GM10266 (cell line): ENCODE measurements at regions not wholly inside any gene's neighbourhood (a gene's known extent, or its start where the extent isn't known, plus 50 kb on each side); places are given as distances from the start of the nearest gene placed in this dataset.
"Not testable (repeated sequence)": the region's sequence is repeated elsewhere in the genome, so short reads cannot be mapped to it uniquely, and the experiment has no call there.

Experiments used
- DNase-seq: peaks from one replicate; pipeline ENCODE4 v3.0.0; 2012; ENCODE audit errors: extremely low spot score
- CTCF ChIP-seq: IDR thresholded peaks from 2 replicates; pipeline ENCODE4 v1.5.1; 2012; ENCODE audit warnings: mild to moderate bottlenecking, low read depth; ENCODE audit not compliant: control insufficient read depth, insufficient read depth; ENCODE audit errors: missing control alignments

DNA sequence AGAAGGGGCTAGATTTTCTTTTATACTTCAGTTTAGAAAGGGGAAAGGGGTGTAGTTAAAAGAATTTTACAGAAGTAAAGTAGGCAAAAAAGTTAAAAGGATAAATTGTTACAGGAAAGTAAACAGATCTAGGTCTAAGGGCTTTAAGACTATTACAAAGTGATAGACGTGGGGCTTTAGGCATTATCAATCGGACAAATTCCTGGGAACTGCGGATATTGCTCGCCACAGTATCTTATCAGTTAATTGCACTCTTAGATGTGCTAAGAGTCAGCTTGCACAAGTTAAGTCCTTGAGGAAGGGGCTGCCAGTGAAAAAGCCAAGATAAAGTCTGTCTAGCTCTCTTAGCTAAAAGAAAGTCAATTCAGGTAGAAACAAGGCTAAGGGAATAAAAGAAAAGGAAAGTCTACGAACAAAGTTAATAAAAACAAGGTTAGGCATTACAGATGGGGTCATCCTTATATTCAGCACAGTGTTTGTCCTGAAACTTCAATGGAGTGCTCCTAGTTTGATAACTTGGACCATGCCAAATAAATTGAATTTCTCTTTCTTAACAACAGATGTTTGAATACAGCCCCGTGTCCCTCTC lies 125.4 kb downstream of the ART5 start:
- DNase-seq = not testable (repeated sequence)

GRCh38 chr11:3514635-3515424 lies 127.0 kb downstream of the ART5 start:
- DNase-seq = not testable (repeated sequence)

DNA sequence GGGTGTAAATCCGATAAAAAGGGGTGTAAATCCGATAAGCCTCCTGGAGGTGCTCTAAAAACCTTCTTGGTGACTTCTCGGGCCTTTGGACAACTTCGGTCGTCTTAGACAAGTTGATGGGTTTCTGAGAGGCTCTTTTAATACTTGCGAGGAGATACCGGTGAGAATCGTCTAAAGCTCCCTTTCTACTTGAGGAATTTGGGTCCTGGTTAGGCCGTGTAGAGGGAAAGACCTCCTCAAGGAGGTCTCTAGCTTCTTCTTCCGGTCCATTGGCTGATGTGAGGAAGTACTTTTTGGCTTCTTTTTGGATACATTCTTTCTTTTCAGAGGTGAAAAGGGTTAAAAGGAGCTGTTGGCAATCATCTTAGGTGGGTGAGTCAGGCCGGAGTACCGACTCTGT lies 128.5 kb downstream of the ART5 start:
- not testable (repeated sequence) for DNase-seq

DNA sequence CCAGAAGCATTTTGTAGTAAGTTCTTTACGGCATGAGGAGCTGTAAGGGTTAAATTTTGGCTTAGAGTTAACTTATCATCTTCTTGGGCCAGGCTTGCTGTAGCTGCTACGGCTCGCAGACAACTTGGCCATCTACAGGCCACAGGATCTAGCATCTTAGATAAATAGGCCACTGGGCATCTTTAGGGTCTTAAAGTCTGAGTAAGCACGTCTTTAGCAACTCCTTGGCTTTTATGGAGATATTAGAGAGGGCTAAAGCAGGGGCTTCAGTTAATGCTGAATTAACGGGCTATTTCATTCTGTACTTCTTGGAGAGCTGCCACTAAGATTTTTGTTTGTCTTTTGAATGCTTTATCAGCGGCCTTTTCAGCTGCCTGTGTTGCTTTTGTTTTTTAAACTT lies 129.0 kb downstream of the ART5 start:
- not testable (repeated sequence) for DNase-seq

DNA sequence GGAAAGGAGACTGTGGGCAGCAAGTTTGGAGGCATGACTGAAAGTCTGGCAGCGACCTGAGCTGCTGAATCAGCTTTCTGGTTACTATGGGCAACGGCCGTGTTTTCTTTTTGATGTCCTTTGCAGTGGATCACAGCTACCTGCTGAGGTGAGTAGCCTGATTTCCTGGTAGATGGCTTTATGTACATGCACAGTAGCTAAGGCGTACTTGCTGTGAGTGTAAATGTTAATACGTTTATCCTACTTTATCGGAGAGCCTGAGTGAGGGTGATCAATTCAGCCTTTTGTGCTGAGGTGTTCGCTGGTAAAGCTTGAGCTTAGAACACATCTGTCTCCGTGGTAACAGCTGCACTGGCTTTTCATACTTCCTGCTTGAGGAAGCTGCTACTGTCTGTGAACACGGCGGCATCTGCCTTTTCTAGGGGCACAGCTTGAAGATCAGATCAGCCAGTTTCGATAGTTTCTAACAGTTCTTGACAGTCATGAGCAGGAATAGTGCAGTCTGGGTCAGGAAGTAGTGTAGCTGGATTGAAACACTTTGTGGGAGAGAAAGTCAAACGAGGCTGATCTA lies 129.6 kb downstream of the ART5 start:
- not testable (repeated sequence) for DNase-seq

DNA sequence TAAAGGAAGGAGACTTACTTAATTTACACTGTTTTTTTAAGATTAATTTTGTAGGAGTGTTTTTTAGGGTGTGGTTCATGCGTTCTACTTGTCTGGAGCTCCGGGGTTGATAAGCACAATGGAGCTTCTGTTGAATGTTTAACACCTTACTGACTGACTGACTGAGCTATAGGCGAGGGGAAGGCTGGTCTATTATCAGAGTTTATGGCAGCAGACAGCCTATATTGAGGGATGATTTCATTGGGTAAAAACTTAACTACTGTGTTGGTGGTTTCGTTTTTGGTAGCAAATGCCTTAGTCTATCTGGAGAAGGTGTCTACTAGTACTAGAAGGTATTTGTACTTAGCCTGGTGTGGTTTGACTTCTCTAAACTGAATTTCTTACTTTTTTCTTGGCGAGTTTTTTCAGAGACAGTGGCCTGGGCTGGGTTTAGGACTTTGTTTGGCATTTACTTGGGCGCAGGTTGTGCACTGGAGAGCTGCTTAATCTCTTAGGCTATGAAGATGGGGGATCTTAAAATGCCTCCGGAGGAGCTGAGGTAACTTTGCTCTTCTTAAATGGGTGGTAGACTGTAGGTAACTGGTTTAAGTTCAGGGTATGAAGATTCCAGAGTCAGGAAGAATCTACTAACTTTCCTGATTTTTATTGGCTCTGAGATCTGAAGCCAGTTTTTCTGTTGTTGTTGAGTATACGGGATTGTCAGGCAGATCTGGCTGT lies 130.2 kb downstream of the ART5 start:
- DNase-seq = not testable (repeated sequence)

DNA sequence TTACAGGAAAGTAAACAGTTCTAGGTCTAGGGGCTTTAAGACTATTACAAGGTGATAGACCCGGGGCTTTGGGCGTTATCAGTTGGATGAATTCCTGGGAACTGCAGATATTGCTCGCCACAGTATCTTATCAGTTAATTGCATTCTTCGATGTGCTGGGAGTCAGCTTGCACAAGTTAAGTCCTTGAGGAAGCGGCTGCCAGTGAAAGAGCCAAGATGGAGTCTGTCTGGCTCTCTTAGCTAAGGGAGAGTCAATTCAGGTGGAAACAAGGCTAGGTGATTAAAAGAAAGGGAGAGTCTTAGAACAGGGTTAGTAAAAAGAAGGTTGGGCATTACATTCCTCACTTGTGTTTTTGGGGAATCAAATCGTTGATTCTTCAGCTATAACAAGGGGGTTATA lies 130.6 kb upstream of the ZNF195 start:
- DNase-seq = not testable (repeated sequence)

GRCh38 chr11:3499198-3499597 lies 120.3 kb upstream of the ZNF195 start:
- DNase-seq = not testable (repeated sequence)

GRCh38 chr11:3498356-3498755 lies 119.4 kb upstream of the ZNF195 start:
- DNase-seq = not testable (repeated sequence)

DNA sequence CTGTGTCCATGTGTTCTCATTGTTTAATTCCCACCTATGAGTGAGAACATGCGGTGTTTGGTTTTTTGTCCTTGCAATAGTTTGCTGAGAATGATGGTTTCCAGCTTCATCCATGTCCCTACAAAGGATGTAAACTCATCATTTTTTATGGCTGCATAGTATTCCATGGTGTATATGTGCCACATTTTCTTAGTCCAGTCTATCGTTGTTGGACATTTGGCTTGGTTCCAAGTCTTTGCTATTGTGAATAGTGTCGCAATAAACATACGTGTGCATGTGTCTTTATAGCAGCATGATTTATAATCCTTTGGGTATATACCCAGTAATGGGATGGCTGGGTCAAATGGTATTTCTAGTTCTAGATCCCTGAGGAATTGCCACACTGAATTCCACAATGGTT lies 114.2 kb upstream of the ZNF195 start:
- DNase-seq = not testable (repeated sequence)

GRCh38 chr11:3488003-3488402 lies 109.1 kb upstream of the ZNF195 start:
- not testable (repeated sequence) for DNase-seq

DNA sequence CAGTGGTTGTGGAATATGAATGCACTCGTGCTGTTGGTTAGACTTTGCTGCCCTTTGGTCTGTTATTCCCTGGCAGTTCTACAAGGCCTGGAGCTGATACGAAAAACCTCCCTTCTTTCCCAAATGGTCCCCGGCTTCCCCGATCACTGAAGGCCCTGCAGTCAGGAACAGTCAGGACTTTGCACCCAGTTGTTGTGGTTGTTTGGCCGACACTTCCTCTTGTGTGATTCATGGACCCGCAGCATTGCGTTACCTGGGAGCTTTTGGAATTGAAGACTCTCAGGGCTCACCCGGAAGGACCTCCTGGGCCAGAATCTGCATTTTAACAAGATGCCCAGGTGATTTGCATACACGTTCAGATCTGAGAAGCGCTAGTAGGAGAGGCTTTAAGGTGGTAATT lies 106.8 kb upstream of the ZNF195 start:
- not testable (repeated sequence) for DNase-seq

DNA sequence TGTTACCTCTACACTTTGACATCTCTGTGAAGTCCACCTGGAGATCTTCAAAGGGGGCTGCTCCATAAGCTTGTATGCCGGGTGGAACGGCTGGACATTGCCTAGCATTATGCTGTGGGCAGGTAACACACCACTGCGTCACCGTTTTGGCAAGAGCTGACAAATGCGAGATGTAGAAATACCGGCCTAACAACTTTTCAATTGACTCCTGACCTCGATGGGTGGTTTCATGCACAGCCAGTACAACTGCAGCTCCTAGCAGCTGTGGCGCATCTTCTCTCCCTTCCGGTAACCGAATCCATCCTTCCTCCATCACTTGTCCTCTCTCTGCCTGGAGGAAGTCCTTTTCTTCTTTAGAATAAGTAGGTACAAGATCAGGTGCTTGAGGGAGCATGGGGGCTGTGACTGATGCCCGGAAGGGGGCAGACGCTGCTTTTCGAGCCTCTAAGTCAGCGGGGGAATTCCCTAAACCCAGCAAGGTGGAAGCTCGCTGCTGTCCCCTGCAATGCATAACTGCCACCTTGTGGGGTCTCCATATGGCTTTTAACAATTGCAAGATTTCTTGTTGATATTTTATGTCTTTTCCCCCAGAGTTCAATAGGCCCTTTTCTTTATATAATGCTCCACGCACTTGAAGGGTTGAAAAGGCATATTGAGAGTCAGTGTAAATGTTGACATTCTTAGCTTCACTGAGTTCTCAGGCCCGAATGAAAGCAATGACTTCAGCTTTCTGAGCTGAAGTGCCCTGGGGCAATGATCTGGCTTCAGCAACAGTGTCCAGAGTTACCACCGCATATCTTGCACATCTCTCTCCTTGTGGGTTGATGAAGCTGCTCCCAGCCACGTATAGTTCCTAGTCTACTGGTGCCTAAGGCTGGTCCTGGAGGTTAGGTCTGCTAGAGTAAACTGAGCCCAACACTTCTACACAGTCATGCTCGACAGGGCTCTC lies 98.3 kb upstream of the ZNF195 start:
- DNase-seq = not testable (repeated sequence)

DNA sequence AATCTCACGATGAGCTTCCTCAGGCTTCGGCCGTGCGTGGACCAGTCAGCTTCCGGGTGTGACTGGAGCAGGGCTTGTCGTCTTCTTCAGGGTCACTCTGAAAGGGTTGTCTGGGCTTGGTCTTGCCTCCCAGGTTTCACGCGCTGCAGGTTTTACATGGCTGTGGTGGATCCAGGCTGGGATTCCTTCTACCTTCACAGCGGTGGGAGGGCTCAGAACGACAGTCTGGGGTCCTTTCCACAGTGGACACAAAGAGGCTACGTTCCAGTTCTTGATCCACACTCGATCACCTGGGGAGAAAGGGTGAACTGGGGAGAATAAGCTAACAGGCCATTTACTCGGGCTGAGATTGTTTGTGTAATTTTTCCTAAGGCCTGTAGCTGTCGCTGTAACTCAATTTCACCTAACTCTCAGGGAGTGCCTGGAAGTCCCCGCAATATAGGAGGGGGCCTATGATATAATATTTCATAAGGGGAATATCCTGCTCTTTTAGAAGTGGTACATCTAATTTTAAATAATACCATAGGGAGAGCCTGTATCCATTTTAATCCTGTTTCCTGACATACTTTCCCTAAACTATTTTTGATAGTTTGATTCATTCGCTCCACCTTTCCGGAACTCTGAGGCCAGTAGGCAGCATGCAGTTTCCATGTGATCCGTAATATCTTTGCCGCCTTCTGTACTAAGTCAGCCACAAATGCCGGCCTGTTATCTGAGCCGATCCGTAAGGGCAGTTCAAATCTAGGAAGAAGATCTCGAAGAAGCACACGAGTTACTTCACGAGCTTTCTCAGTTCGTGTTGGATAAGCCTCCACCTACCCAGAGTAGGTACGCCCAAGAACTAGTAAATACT lies 97.4 kb upstream of the ZNF195 start:
- DNase-seq = not testable (repeated sequence)
- TF ChIP-seq CTCF = peak; percentile 10

DNA sequence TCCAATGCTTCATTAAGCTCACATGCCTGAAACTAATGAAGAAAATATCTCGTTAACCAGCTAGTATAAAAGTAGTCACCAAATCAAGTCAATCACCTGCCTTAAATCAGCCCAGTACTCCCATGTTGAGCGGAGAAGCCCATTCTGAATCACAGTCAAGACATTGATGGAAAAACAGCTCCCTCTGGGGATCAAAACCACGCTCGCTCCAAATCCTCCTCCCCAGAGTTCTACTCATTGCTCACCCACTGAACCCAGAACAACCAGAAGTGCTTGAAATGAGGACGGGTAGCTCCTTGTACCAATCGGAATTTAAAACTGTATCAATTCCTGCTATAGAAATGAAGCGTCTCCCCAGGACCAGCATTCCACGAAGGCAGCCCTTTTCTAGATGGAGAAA lies 90.0 kb upstream of the ZNF195 start:
- DNase-seq = not testable (repeated sequence)

DNA sequence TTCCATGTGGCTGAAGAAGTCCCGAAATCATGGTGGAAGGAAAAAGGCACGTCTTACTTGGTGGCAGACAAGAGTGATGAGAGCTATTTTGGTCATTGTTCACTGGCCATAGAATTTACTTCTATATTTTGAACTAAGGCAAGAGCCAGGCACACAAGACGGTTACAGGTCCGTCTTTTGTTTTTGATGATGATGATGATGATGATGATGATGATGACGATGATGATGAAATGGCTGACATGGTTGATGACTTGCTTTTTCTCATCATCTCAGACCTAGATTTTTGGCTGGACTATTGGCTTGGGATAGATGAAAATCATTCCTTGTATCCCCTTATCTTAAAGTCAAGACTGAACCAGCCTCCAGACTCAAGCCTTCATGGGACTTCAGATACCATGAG lies 88.7 kb upstream of the ZNF195 start:
- not testable (repeated sequence) for DNase-seq

DNA sequence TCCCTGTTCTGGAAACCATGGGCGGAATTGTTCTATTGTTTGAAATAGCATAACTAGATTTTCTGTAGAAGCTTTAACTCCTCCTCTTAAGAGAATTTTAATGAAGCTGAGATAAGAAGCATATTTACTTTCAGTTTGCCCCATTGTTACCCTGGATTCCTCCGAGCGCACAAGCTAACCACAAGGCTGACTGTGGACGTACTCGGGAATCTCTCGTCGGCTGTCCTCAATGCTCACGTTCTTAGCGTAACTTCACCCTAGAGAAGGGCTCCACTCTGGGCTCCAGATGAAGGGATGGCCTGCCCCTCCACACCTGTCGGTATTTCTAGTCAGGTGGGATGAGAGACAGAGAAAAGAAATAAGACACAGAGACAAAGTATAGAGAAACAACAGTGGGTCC lies 76.7 kb upstream of the ZNF195 start:
- DNase-seq = not testable (repeated sequence)
